ENCODE measurements at regions not wholly inside any gene's neighbourhood (a gene's known extent, or its start where the extent isn't known, plus 50 kb on each side); places are given as distances from the start of the nearest gene placed in this dataset.

DNA sequence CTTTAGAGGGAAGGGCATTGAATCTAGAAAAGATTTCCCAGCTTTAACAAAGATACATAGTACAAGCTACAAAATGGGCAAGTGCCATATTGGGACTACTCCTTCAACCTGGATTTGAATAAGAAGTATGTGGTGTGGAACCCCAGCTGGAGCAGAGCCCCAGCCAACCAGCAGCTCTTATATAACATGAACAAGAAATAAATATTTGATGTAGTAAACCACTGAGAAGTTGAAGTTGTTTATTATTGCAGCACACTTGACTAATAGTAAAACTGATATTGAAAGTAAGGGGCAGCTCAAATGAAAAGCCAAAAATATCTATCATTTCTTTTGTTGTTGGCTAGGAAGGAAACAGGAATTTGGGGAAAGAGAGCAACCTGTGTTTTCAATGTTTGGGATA lies 701.8 kb downstream of the TMTC2 start:
- Histone ChIP-seq H3K27ac (ENCODE audit: low read length in 2 of 2) (no peak overlapping the region), H3K79me2 (ENCODE audit: control insufficient read depth, insufficient read depth, low read length) (no peaks in the 10 kb centered on the region), H3K27me3 (replicated peaks in 1 of 4; ENCODE audit: control extremely low read depth in 1 of 4, control insufficient read depth in 3 of 4, insufficient read depth in 4 of 4, low read length in 3 of 4) (no peaks in the 10 kb centered on the region), H2AFZ (ENCODE audit: insufficient read depth, low read depth, low read length, poor library complexity, severe bottlenecking) (no peak overlapping the region), H3K9me3 (ENCODE audit: control extremely low read depth in 1 of 3, control insufficient read depth in 2 of 3, insufficient read depth in 1 of 3, low read length in 2 of 3) (no peaks in the 10 kb centered on the region), H3K4me3 (ENCODE audit: control extremely low read depth in 1 of 5, extremely low read depth in 1 of 5, insufficient read depth in 1 of 5, low read depth in 2 of 5, low read length in 4 of 5) (no peak overlapping the region), H3K4me1 (ENCODE audit: control insufficient read depth in 2 of 2, insufficient read depth in 2 of 2, low read length in 2 of 2) (no peaks in the 10 kb centered on the region), H4K20me1 (ENCODE audit: control insufficient read depth, insufficient read depth, low read length, poor library complexity, severe bottlenecking) (no peaks in the 10 kb centered on the region), H3K4me2 (replicated peaks; ENCODE audit: low read depth, low read length, poor library complexity, severe bottlenecking) (no peak overlapping the region), H3K36me3 (replicated peaks in 1 of 2; ENCODE audit: control extremely low read depth in 1 of 2, control insufficient read depth in 1 of 2, extremely low read depth in 1 of 2, insufficient read depth in 2 of 2, low read length in 1 of 2) (no peaks in the 10 kb centered on the region), H3K9ac (ENCODE audit: low read length) (no peak overlapping the region)
- ChIA-PET POLR2A (no interaction called here), CTCF (interaction anchor here (1.5 kb wide), 1 partner anchor 703 kb away, joined by 4 read pairs; no protein-coding TSS in a partner anchor)
- no peak for ATAC-seq (ENCODE audit: low read depth)
- Mint-ChIP-seq H3K4me1 (no peaks in the 10 kb centered on the region), H3K27ac (no peak overlapping the region), H3K4me3 (no peak overlapping the region), H3K27me3 (no peaks in the 10 kb centered on the region), H3K9me3 (ENCODE audit: insufficient read depth) (peaks cover 4% of the 10 kb centered on the region)
- intact Hi-C loops (cut with micrococcal nuclease), result no loop called here
- TF ChIP-seq, protein P1, sequence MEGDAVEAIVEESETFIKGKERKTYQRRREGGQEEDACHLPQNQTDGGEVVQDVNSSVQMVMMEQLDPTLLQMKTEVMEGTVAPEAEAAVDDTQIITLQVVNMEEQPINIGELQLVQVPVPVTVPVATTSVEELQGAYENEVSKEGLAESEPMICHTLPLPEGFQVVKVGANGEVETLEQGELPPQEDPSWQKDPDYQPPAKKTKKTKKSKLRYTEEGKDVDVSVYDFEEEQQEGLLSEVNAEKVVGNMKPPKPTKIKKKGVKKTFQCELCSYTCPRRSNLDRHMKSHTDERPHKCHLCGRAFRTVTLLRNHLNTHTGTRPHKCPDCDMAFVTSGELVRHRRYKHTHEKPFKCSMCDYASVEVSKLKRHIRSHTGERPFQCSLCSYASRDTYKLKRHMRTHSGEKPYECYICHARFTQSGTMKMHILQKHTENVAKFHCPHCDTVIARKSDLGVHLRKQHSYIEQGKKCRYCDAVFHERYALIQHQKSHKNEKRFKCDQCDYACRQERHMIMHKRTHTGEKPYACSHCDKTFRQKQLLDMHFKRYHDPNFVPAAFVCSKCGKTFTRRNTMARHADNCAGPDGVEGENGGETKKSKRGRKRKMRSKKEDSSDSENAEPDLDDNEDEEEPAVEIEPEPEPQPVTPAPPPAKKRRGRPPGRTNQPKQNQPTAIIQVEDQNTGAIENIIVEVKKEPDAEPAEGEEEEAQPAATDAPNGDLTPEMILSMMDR (IDR thresholded peaks at IDR 0.05), result no peak
- TF ChIP-seq EZH2 (IDR thresholded peaks at IDR 0.05; ENCODE audit: borderline replicate concordance, insufficient read depth, low read depth, low read length, poor library complexity, severe bottlenecking), result no peak
- no peak for DNase-seq

DNA sequence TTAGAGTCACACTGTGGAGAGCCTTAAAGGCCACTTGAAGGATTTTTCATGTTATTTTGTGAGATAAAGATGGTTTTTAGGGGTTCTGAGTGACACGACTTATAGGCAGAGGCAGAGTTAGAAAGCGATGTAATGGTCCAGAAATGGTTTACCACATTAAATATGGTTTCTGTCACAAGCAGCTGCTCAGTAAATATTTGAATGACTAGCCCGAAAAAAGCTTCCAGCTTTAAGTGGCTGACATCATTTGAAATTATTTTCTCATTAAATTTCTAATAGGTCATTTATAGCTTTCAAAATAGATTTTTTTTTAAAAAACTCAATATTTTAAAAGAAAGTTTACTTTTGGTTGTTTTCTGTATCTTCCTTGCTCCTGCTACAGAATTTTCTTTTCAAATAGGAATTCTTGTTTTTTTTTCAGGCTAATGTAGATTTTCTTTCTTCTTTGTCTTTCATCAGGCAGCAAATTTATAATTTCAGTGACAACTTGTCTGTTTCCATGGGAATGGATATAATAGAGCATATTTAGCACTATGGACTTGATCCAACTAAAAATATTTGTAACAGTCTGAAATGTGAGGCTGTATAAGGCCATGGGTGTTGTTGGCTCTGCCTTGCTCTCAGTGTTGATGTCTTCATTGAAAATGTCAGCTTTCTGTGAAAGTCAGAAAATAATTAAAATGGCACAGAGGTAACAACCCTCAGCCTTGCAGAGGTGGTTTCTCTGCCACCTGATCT lies 700.0 kb downstream of the TMTC2 start:
- no peak overlapping the region for H2AFZ ChIP-seq (ENCODE audit: insufficient read depth, low read depth, low read length, poor library complexity, severe bottlenecking)
- ATAC-seq (ENCODE audit: low read depth), result no peak
- intact Hi-C loops (cut with micrococcal nuclease), result no loop called here

More for the DNA sequence above, 700.0 kb downstream of the TMTC2 start:
- no peak overlapping the region for H3K27ac Mint-ChIP-seq
- H3K4me3 Mint-ChIP-seq, result no peak overlapping the region
- ChIA-PET POLR2A (no interaction called here), CTCF (no interaction called here)
- Histone ChIP-seq H3K9me3 (ENCODE audit: control extremely low read depth in 1 of 3, control insufficient read depth in 2 of 3, insufficient read depth in 1 of 3, low read length in 2 of 3) (no peaks in the 10 kb centered on the region), H3K4me2 (replicated peaks; ENCODE audit: low read depth, low read length, poor library complexity, severe bottlenecking) (no peak overlapping the region), H3K79me2 (ENCODE audit: control insufficient read depth, insufficient read depth, low read length) (no peaks in the 10 kb centered on the region), H3K27ac (ENCODE audit: low read length in 2 of 2) (no peak overlapping the region), H3K4me1 (ENCODE audit: control insufficient read depth in 2 of 2, insufficient read depth in 2 of 2, low read length in 2 of 2) (no peaks in the 10 kb centered on the region), H4K20me1 (ENCODE audit: control insufficient read depth, insufficient read depth, low read length, poor library complexity, severe bottlenecking) (no peaks in the 10 kb centered on the region), H3K9ac (ENCODE audit: low read length) (no peak overlapping the region), H3K4me3 (ENCODE audit: control extremely low read depth in 1 of 5, extremely low read depth in 1 of 5, insufficient read depth in 1 of 5, low read depth in 2 of 5, low read length in 4 of 5) (no peak overlapping the region), H3K27me3 (replicated peaks in 1 of 4; ENCODE audit: control extremely low read depth in 1 of 4, control insufficient read depth in 3 of 4, insufficient read depth in 4 of 4, low read length in 3 of 4) (no peaks in the 10 kb centered on the region), H3K36me3 (replicated peaks in 1 of 2; ENCODE audit: control extremely low read depth in 1 of 2, control insufficient read depth in 1 of 2, extremely low read depth in 1 of 2, insufficient read depth in 2 of 2, low read length in 1 of 2) (no peaks in the 10 kb centered on the region)
- 90% methylated on average over 2 of the region's 3 CpGs for WGBS (ENCODE audit: insufficient coverage)
- no peaks in the 10 kb centered on the region for H3K27me3 Mint-ChIP-seq
- DNase-seq, result no peak
- H3K4me1 Mint-ChIP-seq, result no peaks in the 10 kb centered on the region
- TF ChIP-seq, protein P1 (IDR thresholded peaks at IDR 0.05), result no peak
- TF ChIP-seq EZH2 (IDR thresholded peaks at IDR 0.05; ENCODE audit: borderline replicate concordance, insufficient read depth, low read depth, low read length, poor library complexity, severe bottlenecking), result no peak
- H3K9me3 Mint-ChIP-seq (ENCODE audit: insufficient read depth), result peaks cover 4% of the 10 kb centered on the region

All from B cell (primary cell).